ENCODE measurements at regions not wholly inside any gene's neighbourhood (a gene's known extent, or its start where the extent isn't known, plus 50 kb on each side); places are given as distances from the start of the nearest gene placed in this dataset.

- TF ChIP-seq, protein P1, sequence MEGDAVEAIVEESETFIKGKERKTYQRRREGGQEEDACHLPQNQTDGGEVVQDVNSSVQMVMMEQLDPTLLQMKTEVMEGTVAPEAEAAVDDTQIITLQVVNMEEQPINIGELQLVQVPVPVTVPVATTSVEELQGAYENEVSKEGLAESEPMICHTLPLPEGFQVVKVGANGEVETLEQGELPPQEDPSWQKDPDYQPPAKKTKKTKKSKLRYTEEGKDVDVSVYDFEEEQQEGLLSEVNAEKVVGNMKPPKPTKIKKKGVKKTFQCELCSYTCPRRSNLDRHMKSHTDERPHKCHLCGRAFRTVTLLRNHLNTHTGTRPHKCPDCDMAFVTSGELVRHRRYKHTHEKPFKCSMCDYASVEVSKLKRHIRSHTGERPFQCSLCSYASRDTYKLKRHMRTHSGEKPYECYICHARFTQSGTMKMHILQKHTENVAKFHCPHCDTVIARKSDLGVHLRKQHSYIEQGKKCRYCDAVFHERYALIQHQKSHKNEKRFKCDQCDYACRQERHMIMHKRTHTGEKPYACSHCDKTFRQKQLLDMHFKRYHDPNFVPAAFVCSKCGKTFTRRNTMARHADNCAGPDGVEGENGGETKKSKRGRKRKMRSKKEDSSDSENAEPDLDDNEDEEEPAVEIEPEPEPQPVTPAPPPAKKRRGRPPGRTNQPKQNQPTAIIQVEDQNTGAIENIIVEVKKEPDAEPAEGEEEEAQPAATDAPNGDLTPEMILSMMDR (conservative IDR thresholded peaks at IDR 0.05; ENCODE audit: low read depth, low read length), result no peak
- TF ChIP-seq, protein P2, sequence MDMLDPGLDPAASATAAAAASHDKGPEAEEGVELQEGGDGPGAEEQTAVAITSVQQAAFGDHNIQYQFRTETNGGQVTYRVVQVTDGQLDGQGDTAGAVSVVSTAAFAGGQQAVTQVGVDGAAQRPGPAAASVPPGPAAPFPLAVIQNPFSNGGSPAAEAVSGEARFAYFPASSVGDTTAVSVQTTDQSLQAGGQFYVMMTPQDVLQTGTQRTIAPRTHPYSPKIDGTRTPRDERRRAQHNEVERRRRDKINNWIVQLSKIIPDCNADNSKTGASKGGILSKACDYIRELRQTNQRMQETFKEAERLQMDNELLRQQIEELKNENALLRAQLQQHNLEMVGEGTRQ (IDR thresholded peaks at IDR 0.05; ENCODE audit: low read depth, low read length), result no peak
- no peak for TF ChIP-seq RFX5 (IDR thresholded peaks at IDR 0.05; ENCODE audit: low read depth, low read length)
- no peak for TF ChIP-seq CEBPB (IDR thresholded peaks at IDR 0.05; ENCODE audit: low read depth, low read length)
- no peak for TF ChIP-seq RAD21 (IDR thresholded peaks at IDR 0.05; ENCODE audit: low read length)
These were observed 107.1 kb upstream of the OPCML start for GRCh38 chr11:133639408-133639807.
